Activated CD8-positive, alpha-beta memory T cell treated with anti-CD3 and anti-CD28 coated beads for 4 hours (primary cell): ENCODE measurements at regions not wholly inside any gene's neighbourhood (a gene's known extent, or its start where the extent isn't known, plus 50 kb on each side); places are given as distances from the start of the nearest gene placed in this dataset.
"Not testable (repeated sequence)": the region's sequence is repeated elsewhere in the genome, so short reads cannot be mapped to it uniquely, and the experiment has no call there.

ENCODE experiments used
- DNase-seq, 2 donors: peaks; one replicate each; pipeline ENCODE4 v3.0.0-alpha.2; 2020; ENCODE audit warnings: low read depth in 2 of 2

DNA sequence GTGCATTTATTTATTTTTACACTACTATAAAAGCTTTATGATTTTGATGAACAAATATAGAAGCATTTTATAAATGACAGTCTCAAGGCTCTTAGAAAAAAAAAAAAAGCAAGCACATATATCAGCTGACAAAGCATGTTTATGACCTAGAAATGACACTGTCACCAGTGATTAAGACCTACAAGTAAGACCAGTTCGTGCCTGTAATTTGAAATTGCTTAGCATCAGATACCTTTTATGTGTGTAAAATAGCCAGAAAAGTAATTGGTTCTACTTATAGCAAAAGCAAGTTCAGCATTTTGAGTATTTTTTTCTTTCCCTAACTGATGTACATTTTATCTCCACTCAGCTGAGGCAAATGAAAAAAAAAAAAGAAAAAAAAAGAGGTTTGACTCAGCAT, 808.4 kb downstream of the CDH18 start:
- DNase-seq: no peak

DNA sequence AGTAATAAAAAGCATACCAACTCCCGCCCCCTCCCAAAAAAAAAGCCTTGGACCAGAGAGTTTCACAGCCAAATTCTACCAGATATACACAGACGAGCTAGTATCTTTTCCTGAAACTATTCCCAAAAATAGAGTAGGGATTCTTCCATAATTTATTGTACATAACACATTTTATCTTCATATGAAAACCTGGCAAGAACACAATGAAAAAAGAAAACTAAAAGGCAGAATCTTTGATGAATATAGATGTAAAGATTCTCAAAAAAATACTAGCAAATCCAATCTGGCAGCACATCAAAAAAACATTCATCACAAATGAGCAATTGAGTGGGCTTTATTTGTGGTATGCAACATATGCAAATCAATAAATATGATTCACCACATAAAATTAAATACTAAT, 798.8 kb downstream of the CDH18 start:
- DNase-seq: no peak

DNA sequence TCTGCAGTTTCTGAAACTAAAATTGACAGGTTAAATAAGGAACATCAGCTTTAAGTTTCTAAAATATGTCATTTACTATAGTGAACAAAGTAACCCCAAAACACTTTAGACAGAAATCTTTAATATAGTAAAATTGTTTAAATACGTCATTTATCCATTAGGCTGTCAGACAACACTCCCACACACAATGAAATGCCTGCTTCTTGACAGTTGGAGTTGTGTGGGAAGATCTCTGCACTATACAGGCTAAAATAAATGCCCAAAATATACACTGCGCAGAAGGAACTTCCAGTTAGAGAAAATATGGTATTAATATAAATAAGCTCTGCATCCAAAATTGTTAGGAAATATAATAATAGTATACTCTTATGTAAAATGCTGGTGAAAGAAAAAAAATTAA, 794.4 kb downstream of the CDH18 start:
- DNase-seq: no peak

DNA sequence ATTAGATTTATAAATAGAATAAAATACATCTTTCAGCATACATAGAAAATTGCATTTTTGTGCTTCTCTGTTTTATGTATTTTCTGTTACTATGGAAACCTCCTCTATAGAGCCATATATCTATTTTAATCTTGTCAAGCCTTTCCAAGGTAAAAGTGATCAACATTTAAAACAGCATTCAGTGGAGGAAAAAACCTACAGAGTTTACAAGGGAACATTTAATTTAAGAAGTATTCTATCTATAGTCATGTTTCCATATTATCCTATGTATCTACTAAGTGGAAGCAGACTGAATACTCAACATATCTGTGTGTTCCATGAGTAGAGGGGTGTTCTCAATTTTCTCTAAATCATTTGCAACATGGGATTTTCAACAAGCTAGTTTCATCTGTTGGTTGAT, 791.4 kb downstream of the CDH18 start:
- no peak for DNase-seq

DNA sequence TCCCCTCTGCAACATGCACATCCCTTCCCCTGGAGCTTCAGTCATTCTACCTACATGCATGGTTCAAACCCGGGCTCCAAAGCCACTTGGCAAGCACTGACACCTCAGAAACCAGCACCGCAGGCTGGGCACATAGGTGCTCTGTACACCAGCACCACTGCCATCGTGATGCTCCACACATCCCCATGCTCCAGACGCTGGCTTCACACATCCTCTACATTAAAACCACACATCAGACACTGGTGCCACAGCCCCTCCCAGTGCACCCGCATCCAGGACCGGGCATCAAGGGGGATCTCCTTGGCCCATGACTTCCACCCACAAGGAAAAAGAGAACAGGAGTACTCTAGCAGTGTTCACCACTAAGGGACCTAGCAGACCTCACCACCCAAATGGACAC, 787.7 kb downstream of the CDH18 start:
- no peak for DNase-seq

DNA sequence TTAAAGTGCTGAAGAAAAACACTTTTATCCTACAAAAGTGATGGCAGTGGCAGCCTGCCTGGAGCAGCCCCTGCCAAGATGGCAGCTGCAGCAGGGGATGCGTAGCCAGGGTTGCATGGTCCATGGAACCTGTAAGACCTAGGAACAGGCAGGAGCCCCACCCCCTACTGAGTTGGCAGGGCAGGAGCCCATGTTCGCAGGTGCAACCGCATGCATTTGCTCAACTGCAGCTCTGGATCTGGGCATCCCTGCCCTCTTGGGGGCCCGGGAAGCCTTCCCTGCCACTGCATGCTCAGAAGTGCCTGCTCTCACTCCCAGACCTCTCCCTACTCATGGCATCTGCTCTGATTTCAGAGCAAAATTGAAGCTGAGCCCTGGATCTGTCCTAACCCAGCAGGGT, 779.6 kb downstream of the CDH18 start:
- DNase-seq: no peak

DNA sequence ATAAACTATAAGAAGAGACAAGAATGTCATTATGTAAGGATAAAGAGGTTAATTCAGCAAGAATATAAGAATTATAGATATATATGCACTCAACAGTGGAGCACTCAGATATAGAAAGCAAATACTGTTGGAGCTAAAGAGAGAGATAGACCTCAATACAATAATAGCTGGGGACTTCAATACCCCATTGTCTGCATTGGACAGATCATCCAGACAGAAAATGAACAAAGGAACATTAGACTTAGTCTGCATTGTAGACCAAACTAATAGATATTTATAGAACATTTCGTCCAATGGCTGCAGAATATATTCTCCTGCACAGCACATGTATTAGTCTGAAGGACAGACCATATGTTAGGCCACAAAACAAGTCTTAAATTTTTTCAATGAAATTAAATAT, 777.1 kb downstream of the CDH18 start:
- no peak for DNase-seq

DNA sequence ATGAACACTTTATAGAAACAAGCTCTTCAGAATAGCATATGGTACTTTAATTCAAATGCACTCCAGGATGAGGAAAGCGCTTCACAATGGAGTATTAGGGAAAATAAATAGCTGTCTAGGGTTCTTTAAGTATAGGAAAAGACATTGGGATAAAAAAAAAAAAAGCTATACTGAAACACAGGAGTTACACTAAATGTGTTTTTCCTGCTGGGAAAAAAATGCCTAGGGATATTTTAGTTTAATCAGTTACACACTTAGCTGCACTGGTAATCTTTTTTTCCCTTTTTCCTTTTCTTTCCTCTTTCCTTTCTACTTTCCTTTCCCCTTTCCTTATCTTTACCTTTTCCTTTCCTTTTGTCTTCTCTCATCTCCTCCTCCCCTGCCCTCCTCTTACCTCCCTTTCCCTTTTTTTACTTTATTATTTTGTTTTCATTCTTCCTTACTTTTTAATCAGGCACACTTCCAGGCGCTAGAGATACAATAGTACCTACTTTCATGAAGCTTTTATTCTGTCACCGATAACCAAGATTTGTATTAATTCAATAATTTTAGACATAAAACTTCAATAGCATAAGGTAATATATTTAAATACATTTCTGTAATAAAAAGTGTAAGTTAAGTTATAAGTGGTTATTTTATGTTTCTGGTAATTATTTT, 758.7 kb downstream of the CDH18 start:
- DNase-seq: no peak

DNA sequence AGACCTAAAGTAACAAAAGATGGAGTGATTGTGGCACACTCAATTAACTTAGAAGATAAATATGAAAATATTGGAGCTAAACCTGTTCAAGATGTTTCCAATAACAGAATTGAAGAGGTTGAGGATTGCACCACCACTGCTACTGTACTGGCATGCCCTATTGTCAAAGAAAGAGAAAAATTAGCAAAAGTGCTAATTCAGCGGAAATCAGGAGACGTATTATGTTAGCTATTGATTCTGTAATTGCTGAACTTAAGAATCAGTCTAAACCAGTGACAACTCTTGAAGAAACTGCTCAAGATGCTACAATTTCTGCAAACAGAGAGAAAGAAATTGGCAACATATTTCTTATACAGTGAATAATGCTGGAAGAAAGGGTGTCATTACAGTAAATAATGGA, 754.4 kb downstream of the CDH18 start:
- no peak for DNase-seq

DNA sequence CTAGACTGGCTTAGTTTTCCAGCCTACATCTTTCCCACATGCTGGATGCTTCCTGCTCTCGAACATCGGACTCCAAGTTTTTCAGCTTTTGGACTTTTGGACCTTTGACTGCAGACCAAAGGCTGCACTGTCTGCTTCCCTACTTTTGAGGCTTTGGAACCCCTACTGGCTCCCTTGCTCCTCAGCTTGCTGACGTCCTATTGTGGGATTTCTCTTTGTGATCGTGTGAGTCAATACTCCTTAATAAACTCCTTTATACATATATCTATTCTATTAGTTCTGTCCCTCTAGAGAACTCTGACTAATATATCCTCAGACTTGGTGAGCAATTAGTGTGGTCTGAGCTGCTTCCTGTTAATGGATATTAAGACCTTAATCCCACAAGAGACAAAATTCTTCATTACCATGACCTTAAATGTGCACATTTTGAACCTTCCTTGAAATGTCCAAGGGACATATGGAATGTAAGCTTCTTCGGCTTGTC, 752.9 kb downstream of the CDH18 start:
- DNase-seq: no peak

DNA sequence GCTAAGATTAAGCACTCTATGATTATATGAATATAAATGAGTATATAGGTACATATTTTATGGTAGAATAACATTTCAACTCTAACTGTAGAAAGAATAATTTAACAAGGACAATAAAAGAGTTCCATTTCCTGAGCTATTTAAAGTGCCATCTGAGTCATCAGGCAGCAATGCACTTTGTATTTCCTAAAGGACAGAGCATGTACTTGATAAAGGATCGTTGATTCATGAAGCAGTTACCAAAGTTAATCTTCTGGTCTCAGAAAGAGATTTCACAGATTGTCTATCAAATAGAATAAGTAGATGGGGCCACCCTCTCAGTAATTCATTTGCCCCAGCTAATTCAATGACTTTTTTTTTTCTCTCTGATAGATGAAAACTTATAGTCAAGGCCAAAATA, 747.8 kb downstream of the CDH18 start:
- no peak for DNase-seq

DNA sequence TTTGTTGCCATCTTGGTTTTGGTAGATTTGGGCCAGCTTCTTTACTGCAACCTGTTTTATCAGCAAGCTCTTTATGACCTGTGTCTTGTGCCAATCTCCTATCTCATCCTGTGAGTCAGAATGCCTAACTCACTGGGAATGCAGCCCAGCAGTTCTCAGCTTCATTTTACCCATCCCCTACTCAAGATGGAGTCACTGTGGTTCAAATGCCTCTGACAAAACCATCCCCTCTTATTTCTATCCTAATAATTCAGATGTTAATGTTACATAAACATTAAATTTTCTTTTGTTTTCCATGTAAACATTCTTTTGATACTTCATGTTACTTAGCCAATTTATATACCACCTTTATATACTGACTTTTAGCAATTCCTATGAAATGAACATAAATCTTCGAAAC, 746.3 kb downstream of the CDH18 start:
- no peak for DNase-seq

DNA sequence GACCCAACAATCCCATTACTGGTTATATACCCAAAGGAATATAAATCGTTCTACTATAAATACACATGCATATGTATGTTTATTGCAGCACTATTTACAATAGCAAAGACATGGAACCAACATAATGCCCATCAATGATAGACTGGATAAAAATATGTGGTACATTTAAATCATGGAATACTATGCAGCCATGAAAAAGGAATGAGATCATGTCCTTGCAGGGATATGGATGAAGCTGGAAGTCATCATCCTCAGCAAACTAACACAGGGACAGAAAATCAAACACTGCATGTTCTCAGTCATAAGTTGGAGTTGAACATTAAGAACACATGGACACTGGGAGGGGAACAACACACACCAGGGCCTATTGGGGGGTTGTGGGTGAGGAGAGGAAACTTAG, 741.8 kb downstream of the CDH18 start:
- not testable (repeated sequence) for DNase-seq

DNA sequence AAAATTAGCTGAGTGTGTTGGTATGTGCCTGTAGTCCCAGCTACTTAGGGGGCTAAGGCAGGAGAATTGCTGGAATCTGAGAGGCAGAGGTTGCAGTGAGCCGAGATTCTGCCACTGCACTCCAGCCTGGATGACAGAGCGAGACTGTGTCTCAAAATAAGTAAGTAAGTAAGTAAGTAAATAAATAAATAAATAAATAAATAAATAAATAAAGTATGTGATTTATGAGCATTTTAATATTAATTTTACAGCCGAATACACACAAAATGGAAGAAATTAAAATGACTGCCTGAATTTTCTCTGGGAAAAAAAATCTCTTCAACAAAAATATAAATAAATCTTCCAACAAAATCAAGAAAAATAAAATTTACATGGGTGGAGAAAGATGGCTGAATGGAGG, 740.7 kb downstream of the CDH18 start:
- no peak for DNase-seq

DNA sequence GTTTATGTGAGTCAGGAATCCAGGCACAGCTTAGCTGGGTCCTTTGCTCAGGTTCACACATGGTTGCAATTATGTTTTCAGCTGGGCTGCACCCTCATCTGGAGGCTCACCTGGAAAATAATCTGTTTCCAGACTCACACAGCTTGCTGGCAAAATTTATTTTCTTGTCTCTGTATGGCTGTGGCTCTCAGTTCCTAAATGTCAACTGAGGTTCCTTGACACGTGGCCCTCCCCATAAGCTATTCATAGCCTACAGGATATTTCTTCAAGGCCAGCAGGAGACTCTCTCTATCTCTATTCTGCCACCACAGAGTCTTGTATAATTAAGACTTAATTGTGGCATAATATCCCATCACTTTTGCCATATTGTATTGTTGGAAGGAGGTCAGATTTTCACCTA, 732.0 kb downstream of the CDH18 start:
- no peak for DNase-seq

DNA sequence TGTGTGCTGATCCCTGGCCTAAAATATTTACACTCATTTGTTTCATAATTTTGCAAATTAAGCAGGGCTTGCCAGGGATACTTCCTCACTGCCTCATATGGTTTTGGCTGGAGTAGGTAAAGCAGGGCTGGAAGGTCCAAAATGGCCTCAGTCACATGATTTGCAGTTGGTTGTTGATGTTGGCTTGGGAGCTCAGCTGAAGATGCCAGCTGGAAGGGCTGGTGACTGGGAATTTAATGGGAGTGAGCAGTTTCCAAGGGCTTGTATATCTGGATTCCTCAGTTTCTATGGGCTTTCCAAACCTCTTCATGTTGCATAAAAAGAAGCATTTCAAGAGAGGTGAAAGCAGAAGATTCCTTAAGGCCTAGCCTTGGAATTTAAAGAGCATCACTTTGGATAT, 729.3 kb downstream of the CDH18 start:
- DNase-seq: no peak

DNA sequence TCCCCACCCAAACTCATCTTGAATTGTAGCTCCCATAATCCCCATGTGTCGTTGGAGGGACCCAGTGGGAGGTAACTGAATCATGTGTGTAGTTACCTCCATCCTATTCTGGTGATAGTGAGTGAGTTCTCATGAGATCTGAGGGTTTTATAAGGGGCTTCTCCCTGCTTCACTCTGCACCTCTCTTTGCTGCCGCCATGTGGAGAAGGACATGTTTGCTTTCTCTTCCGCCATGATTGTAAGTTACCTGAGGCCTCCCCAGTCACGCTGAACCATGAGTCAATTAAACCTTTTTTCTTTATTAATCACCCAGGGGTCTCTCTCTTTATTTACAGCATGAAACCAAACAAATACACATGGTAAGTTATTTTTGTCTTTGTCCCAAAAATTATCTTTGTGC, 726.1 kb downstream of the CDH18 start:
- no peak for DNase-seq

DNA sequence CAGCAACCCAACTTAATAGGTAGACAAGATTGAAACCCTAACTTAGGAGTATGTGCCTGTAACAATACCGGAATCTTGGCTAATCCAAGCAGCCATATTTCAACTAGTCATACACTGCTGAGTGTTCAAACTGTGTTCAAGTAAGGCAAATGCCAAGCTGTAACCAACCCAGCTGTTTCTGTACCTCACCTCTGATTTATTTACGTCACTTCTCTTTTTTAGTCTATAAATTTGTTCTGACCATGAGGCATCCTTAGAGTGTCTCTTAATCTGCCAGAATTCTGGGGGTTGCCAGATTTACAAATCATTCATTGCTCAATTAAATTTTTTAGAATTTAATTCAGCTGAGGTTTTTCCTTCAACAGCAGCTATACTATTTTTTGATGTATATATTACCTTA, 723.2 kb downstream of the CDH18 start:
- DNase-seq: no peak

DNA sequence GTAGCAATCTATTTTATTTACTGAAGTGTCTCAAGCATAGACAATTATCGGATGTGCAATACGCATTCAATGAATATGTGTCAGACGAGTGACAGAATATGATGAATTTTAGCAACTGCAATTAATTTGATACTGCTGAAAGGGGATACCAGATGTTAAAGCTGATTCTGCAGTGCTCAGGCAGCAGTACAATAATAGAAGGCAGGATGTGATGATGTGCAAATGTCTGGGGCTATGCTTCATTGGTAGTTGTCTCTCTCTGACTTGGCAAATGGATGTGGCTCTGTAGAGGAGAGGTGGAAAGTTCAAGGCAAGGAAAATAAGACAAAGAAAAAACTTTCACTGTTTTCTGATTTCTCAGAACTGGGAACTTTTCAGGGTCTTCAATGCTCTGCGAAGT, 721.2 kb downstream of the CDH18 start:
- no peak for DNase-seq

DNA sequence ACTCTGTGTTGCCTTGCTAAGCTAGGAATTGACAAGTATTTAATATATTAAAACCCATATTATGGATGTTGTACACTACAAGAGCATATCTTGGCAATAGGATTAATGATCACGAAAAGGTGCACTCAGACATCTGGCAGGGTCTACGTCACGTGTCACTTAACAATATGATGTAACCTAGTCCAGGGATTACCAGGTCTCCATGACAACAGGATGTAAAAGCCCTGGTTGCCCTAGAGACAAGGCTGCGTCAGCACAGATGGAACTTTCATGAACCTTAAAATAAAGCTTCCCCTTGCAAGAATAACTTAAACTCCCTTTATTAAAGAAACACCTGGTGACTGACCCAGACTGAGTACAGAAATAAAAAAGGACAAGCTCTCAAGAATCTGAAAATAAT, 717.8 kb downstream of the CDH18 start:
- no peak for DNase-seq

DNA sequence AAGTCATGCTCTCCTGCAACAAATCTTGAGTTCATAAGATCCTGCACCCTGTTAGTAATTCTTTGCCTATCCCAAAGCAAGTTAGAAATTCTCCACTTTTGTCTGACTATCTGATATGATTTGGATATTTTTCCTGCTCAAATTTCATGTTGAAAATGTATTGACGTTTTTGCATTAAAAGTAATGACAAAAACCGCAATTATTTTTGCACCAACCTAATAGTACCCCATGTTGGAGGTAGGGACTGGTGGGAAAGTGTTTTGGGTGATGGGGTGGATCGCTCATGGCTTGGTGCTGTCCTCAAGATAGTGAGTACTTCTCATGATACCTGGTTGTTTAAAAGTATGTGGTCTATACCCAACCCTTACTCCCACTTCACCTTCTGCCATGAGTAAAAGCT, 713.4 kb downstream of the CDH18 start:
- DNase-seq: no peak

DNA sequence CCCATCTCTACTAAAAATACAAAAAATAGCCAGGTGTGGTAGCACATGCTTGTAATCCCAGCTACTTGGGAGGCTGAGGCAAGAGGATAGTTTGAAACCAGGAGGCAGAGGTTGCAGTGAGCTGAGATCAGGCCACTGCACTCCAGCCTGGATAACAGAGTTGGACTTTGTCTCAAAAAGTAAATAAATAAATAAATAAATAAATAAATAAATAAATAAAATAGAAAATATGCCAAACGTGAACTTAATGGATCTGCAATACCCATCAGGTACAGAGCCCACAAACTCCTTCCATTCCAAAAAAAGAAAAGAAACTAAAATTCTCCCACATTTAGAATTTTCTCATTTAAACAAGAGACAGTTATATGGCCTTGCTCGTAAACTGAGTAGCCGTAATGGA, 702.7 kb downstream of the CDH18 start:
- no peak for DNase-seq

DNA sequence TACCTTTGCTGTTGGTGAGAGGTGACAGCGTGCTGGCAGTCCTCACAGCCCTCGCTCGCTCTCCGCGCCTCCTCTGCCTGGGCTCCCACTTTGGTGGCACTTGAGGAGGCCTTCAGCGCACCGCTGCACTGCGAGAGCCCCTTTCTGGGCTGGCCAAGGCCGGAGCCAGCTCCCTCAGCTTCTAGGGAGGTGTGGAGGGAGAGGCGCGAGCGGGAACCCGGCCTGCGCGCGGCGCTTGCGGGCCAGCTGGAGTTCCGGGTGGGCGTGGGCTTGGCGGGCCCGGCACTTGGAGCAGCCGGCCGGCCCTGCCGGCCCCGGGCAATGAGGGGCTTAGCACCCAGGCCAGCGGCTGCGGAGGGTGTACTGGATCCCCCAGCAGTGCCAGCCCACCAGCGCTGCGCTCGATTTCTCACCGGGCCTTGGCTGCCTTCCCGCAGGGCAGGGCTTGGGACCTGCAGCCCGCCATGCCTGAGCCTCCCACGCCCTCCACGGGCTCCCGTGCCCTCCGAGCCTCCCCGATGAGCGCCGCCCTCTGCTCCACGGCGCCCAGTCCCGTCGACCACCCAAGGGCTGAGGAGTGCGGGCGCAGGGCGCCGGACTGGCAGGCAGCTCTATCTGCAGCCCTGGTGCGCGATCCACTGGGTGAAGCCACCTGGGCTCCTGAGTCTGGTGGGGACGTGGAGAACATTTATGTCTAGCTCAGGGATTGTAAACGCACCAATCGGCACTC, 700.3 kb downstream of the CDH18 start:
- DNase-seq: not testable (repeated sequence)

DNA sequence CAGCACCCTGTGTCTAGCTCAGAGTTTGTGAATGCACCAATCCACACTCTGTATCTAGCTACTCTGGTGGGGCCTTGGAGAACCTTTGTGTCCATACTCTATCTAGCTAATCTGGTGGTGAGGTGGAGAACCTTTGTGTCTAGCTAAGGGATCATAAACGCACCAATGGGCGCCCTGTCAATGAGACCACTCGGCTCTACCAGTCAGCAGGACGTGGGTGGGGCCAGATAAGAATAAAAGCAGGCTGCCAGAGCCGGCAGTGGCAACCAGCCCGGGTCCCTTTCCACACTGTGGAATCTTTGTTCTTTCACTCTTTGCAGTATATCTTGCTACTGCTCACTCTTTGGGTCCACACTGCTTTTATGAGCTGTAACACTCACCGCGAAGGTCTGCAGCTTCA, 699.7 kb downstream of the CDH18 start:
- not testable (repeated sequence) for DNase-seq
